Suppressor macrophage treated with lipopolysaccharide for 1 hour (primary cell): ENCODE measurements at regions not wholly inside any gene's neighbourhood (a gene's known extent, or its start where the extent isn't known, plus 50 kb on each side); places are given as distances from the start of the nearest gene placed in this dataset.

Experiments used
- DNase-seq, 3 donors: peaks; one replicate each; pipeline ENCODE4 v3.0.0-alpha.2; 2020 to 2022

- DNase-seq = no peak
Measured at GRCh38 chr9:107545036-107545435, 55.5 kb upstream of the KLF4 start.

- peak; percentile 33 to 38 (median 35) for DNase-seq
Measured at GRCh38 chr9:107542411-107543157, 53.0 kb upstream of the KLF4 start.

DNA sequence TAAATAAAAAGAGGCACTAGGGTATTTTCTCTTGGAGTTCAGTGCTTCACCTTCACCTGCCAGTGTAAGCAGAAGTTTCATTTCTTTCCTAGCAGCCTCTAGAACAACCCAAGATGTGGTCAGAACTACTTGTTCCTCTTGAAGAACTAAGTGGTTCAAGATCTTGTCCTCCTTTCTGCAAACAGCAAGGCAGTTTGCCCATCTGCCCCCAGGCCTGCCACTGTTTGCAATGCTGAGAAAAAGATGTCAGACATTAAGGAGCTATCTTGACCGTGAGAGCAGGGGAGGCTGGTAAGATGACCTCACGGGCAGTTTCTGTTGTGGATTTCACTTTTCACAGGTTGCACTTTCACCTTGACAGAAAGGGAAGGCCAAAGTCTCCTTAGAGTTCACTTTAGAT is 52.0 kb upstream of the KLF4 start:
- DNase-seq = no peak

- DNase-seq = no peak
Measured at GRCh38 chr9:107540164-107540561, 50.6 kb upstream of the KLF4 start.

DNA sequence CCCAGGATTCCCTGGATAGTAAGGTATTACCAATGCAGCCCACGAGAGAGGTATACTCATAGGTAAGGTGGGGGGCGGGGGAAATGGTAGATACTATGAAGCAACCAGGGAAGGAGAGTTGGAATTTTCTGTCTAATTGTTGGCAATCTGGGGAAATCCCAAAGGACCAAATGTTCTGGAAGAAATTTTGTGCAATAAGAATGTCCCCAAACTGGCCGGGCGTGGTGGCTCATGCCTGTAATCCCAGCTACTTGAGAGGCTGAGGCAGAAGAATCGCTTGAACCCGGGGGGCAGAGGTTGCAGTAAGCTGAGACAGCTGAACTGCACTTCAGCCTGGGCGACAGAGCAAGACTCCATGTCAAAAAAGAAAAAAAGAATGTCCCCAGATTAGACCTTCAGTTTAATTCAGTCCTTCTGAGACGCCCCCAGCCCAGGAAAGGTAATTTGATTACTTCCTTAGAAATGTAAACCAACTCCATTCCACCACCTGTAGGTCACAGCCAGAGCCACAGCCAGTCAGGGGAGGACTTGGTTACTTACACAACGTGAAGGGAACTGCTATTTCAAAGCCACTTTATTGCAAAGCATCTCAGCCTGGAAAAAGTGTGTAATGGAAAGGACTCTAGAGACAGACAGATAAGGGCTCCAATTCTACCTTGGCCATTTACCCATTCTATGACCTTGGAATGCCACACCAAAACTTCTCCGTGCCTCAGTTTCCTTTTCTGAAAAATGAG is 50.0 kb upstream of the KLF4 start:
- DNase-seq = peak in 2 of 3 donors; percentile 19 to 26
